GM13977 (cell line): ENCODE measurements at regions not wholly inside any gene's neighbourhood (a gene's known extent, or its start where the extent isn't known, plus 50 kb on each side); places are given as distances from the start of the nearest gene placed in this dataset.

Source experiments
- DNase-seq: peaks from one replicate; pipeline ENCODE4 v3.0.0; 2012; ENCODE audit warnings: low spot score
- in situ Hi-C: fragments of 300-500 bp; cut with MboI; formaldehyde crosslinking; loops from one replicate; pipeline ENCODE4 v1.12.0; 2022; ENCODE audit warnings: low sequenced_read_pairs, low pct_unique_long_range_greater_than_20kb, mixed read lengths, inconsistent platforms; ENCODE audit not compliant: unreplicated experiment
- TF ChIP-seq, protein P1 (sequence below): IDR thresholded peaks from 2 replicates; pipeline ENCODE4 v1.5.1; 2012; ENCODE audit warnings: mild to moderate bottlenecking, control low read depth; ENCODE audit not compliant: insufficient read depth; ENCODE audit errors: extremely low read depth, missing control alignments

DNA sequence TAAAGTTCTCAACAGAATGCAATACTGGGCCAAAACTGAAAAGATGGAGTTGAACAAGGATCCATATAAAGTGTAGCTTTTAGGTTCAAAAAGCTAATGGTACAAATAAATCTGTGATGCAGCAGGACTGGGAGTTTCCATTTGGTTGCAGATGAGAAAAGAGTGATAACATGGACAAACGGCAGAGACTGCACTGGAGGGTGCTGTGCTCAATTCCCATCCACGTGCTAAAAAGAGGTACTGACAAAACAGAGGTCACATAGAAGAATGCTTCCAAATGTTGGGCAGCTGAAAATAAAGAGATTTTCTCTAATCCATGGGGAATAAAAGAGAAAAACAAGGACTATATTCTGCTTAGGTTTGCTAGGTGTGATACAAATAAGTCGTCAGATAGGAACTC, 461.6 kb downstream of the LIG4 start:
- TF ChIP-seq, protein P1, sequence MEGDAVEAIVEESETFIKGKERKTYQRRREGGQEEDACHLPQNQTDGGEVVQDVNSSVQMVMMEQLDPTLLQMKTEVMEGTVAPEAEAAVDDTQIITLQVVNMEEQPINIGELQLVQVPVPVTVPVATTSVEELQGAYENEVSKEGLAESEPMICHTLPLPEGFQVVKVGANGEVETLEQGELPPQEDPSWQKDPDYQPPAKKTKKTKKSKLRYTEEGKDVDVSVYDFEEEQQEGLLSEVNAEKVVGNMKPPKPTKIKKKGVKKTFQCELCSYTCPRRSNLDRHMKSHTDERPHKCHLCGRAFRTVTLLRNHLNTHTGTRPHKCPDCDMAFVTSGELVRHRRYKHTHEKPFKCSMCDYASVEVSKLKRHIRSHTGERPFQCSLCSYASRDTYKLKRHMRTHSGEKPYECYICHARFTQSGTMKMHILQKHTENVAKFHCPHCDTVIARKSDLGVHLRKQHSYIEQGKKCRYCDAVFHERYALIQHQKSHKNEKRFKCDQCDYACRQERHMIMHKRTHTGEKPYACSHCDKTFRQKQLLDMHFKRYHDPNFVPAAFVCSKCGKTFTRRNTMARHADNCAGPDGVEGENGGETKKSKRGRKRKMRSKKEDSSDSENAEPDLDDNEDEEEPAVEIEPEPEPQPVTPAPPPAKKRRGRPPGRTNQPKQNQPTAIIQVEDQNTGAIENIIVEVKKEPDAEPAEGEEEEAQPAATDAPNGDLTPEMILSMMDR = no peak
- in situ Hi-C loops = no loop called here
- no peak for DNase-seq

DNA sequence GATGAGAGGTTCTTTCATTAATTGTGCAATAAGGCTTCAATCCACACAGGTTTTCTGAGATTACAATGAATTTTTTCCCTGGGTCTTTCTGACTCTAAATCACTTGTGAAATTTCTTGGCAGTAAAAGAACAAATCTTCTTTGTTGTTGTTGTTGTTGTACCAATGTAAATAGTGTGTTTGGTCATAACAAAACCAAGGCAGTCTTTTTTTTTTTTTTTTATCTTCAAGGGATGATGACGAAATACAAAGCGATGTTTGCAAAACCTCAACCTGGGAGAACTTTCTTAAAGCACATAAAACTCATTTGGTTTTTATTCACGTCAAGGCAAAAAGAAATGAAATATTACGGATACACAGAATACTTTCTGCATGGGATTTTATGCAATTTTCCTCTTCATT, 462.0 kb downstream of the LIG4 start:
- no peak for DNase-seq
- in situ Hi-C loops = no loop called here
- TF ChIP-seq, protein P1 = no peak

DNA sequence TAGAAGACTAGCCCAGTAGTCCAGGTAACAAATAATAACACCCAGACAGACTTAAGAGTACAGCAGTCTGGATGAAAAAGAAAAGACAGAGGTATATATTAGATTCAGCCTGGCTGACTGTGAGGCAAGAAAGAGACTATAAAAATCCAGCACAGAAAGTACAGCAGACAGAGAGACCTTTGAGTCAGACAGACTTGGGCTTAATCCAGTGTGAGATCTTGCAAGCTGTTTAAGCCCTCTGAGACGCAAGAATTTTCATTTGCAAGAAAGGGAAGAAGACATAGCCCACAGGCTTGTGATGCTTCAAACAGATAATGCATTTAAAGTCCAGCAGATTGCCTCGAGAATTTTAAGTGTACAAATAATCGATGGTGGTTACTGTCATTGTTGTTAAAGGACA, 471.4 kb downstream of the LIG4 start:
- DNase-seq = no peak
- in situ Hi-C loops = no loop called here
- TF ChIP-seq, protein P1 = no peak

DNA sequence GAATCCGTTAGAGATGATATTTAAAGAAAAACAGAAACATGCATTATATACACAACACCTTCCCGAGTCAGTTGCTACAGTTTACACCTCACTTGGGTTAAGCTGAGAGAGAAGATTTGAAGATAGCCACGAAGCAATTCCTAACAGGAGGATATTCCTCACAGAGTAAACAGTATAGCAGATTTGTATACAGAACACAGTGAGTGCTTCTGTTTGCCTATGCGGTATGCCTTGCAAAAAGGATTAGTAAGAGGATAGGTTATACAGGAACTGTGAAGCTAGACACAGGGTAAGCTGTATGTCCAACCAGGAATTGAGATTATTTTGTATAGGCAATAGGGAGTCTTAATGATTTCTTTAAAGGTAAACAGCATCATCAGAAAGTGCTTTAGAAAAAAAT, 471.8 kb downstream of the LIG4 start:
- in situ Hi-C loops = no loop called here
- TF ChIP-seq, protein P1 = no peak
- no peak for DNase-seq

DNA sequence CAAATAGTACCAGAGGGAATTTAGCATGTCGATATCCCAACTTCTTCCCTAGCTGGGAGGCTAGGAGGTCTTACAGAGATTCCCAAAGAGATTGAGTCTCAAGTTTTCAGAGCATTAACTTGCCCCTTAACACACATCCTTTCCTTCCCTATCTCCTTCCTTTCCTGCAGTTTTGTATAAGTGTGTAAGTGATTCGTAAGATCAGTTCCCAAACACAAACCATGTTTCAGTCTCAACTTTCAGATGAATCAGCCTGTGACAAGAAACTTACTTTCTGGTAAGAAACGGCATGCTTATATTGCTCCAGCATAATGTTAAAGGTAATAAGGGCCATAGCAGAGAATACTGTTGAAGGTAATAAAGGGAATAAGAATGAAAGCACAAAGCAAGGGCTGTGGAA, 472.2 kb downstream of the LIG4 start:
- TF ChIP-seq, protein P1 = no peak
- DNase-seq = no peak
- in situ Hi-C loops = no loop called here

DNA sequence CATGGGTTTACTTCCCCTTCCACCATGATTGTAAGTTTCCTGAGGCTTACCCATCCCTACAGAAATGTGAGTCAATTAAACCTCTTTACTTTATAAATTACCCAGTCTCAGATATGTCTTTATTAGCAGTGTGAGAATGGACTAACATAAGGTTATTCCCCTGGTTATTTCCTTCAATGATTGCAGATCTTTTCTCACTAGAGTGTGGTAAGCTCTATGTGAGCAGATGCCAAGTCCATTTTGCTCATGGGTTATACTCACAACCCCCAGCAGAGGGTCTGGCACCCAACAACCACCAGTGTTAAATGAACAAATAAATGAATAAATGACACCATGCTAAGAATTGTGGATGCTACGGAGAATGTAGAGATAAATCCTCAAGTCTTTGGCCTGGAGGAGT, 472.8 kb downstream of the LIG4 start:
- TF ChIP-seq, protein P1 = no peak
- in situ Hi-C loops = no loop called here
- no peak for DNase-seq

DNA sequence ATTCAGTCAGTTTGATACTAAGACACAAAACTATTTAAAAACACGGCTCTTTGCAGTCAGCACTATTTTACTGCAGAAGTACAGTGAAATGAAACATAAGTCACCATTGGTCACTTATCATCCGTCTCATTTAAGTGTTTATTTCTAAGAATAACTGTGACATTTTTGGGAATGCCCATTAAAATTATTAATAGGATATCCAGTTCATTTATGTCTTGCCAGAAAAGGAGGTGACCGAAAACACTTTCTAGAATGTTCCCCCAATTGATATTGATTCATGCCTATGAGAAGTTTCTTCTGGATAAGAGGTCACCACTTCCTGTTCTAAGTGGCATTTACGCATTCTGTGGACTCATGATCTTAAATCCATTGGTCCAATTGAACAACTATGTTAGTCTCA, 477.3 kb downstream of the LIG4 start:
- no peak for DNase-seq
- TF ChIP-seq, protein P1 = no peak
- in situ Hi-C loops = no loop called here
